Hematopoietic multipotent progenitor cell treated with erythropoietin and hydrocortisone succinate and interleukin-3 and kit ligand, for 15 days (in vitro differentiated cells): ENCODE measurements at regions not wholly inside any gene's neighbourhood (a gene's known extent, or its start where the extent isn't known, plus 50 kb on each side); places are given as distances from the start of the nearest gene placed in this dataset.
"Not testable (repeated sequence)": the region's sequence is repeated elsewhere in the genome, so short reads cannot be mapped to it uniquely, and the experiment has no call there.

Source experiments
- DNase-seq: peaks from one replicate; pipeline ENCODE4 v3.0.0-alpha.2; 2015; ENCODE audit warnings: low spot score

GRCh38 chr12:129959889-129960288, 56.1 kb upstream of the TMEM132D start:
- no peak for DNase-seq

- no peak for DNase-seq
Measured at GRCh38 chr12:129961091-129961490, 57.3 kb upstream of the TMEM132D start.

GRCh38 chr12:129961856-129962255, 58.0 kb upstream of the TMEM132D start:
- DNase-seq, result no peak

GRCh38 chr12:129964300-129964699, 60.5 kb upstream of the TMEM132D start:
- DNase-seq, result no peak

GRCh38 chr12:129964826-129965457, 61.1 kb upstream of the TMEM132D start:
- DNase-seq, result no peak

GRCh38 chr12:129966146-129966995, 62.5 kb upstream of the TMEM132D start:
- no peak for DNase-seq

GRCh38 chr12:129971721-129972120, 67.9 kb upstream of the TMEM132D start:
- DNase-seq, result no peak

- no peak for DNase-seq
Measured at GRCh38 chr12:129973236-129973961, 69.6 kb upstream of the TMEM132D start.

- no peak for DNase-seq
Measured at GRCh38 chr12:129984106-129984505, 80.3 kb upstream of the TMEM132D start.

- DNase-seq, result no peak
Measured at GRCh38 chr12:129987841-129988240, 84.0 kb upstream of the TMEM132D start.

GRCh38 chr12:129994634-129995033, 90.8 kb upstream of the TMEM132D start:
- DNase-seq, result no peak

GRCh38 chr12:129997239-129997638, 93.4 kb upstream of the TMEM132D start:
- no peak for DNase-seq

GRCh38 chr12:130004310-130004877, 100.6 kb upstream of the TMEM132D start:
- DNase-seq, result not testable (repeated sequence)

GRCh38 chr12:130007771-130008170, 103.9 kb upstream of the TMEM132D start:
- no peak for DNase-seq

- DNase-seq, result no peak
Measured at GRCh38 chr12:130008241-130008640, 104.4 kb upstream of the TMEM132D start.

GRCh38 chr12:130009961-130010360, 106.1 kb upstream of the TMEM132D start:
- DNase-seq, result no peak

- no peak for DNase-seq
Measured at GRCh38 chr12:130011611-130012385, 108.0 kb upstream of the TMEM132D start.

GRCh38 chr12:130013771-130014484, 110.1 kb upstream of the TMEM132D start:
- no peak for DNase-seq

GRCh38 chr12:130014485-130014807, 110.6 kb upstream of the TMEM132D start:
- no peak for DNase-seq

GRCh38 chr12:130016194-130016593, 112.4 kb upstream of the TMEM132D start:
- no peak for DNase-seq

- no peak for DNase-seq
Measured at GRCh38 chr12:130016986-130017385, 113.2 kb upstream of the TMEM132D start.
